CD4-positive, alpha-beta T cell treated with Interleukin-1 beta for 1 hour (primary cell): ENCODE measurements at regions not wholly inside any gene's neighbourhood (a gene's known extent, or its start where the extent isn't known, plus 50 kb on each side); places are given as distances from the start of the nearest gene placed in this dataset.

Source experiments
- DNase-seq, 2 donors: peaks; one replicate each; pipeline ENCODE4 v3.0.0-alpha.2; 2020 to 2022

DNA sequence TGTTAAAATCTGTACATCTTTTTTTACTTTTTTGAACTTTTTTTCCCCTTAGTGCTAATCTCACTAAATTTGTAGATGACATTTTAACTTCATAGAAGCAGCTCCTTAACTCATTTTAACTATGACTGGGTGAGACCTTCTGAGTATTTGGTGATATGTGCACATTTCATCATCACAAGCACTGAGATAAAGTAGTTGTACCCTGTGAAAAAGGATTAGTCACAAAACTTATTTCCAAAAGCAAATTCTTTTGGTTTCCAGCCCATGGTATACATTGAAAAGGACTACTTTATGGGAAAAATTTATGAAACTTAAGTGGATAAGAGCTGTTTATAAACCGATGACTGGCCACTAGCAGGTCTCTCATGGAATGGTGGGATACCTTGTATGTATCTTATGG, 581.5 kb downstream of the PLCL1 start:
- DNase-seq: no peak

GRCh38 chr2:198385326-198385725, 580.9 kb downstream of the PLCL1 start:
- DNase-seq: no peak

DNA sequence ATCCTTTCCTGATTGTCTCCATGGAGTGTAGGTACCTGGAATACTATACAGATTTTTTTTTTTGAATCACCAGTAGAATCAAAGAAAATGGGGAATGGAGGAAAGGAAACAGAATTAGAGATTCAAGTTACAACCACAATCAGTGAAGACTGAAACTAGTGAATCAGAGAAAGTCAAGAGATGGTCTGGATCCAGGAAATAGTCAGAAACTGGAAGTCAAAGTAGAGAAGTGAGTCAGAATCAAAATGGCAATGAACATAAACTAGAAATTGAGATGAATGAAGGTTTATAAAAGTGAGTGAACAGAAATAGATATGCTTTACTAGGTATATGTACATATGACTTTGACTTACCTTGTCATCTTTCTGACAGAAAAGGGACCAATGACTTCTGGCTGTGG, 579.0 kb downstream of the PLCL1 start:
- DNase-seq: no peak

GRCh38 chr2:198382811-198383210, 578.4 kb downstream of the PLCL1 start:
- DNase-seq: no peak

DNA sequence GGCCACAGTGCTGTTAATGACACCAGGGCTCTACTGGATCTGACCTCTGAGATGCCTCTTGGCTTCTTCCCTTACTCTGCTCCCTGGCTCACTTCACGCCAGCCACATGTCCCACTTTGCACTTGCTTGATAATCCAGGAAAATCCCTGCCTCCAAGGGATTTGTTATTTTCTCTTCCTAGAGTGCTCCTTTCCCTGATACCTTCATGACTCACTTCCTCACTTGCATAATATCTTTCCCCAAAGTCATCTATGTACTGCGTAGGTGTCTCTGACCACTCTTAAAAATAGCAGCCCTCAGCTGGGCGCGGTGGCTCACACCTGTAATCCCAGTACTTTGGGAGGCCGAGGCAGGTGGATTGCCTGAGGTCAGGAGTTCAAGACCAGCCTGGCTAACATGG, 572.3 kb downstream of the PLCL1 start:
- no peak for DNase-seq

GRCh38 chr2:198375083-198375410, 570.7 kb downstream of the PLCL1 start:
- DNase-seq: no peak

DNA sequence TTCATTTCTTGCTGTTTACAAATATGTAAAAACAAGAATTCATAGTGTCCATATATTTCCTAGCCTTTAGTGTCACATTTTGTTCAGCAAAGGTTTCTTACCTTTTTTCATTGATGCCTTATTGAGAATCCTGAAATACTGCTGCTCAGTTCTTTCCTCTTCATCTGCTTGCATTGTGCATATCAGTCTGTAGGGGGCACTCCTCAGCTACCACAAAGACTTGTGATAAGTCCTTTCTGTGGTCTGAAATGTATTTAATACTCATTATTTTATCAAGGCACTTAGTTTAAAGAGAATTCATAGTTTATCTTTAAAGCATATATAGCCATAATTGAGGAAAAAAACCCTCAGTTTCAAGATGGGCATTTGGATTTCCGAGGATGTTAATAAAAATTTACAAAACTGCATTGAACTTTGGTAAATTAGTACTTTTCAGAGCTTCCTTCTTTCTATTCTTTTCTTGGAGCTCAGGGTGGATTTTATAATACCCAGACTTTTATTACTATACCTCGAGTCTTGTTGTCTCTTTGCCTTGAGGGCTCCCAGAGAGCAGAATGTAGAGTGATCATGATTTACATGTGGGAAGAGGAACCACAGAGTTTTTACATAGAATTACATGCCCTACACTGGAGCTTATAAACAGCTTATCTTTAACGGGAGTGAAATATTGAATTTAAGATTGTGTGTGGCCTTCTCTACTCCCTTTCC, 570.1 kb downstream of the PLCL1 start:
- no peak for DNase-seq

- no peak for DNase-seq
Measured at GRCh38 chr2:198371921-198372543, 567.6 kb downstream of the PLCL1 start.

- DNase-seq: no peak
Measured at GRCh38 chr2:198371329-198371728, 566.9 kb downstream of the PLCL1 start.

- no peak for DNase-seq
Measured at GRCh38 chr2:198368089-198368488, 563.7 kb downstream of the PLCL1 start.

DNA sequence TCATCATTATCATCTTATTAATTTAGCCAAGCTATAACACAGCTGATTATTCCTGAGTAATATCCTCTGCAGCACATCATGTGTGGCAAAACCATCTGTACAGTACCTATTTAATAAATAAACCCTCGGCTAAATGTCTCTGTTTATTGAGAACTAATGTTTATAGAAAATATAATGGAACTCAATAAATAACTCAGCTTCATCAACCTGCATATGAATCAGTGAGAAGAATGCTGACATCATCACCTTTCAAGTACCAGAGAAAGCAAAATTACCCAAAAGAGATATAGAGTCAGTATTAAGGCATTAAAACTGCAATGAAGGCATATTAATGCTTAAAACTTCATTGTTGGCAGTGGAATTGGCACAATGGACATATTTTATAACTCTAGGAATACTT, 558.3 kb downstream of the PLCL1 start:
- no peak for DNase-seq

GRCh38 chr2:198359308-198359707, 554.9 kb downstream of the PLCL1 start:
- no peak for DNase-seq

- DNase-seq: no peak
Measured at GRCh38 chr2:198356157-198356556, 551.8 kb downstream of the PLCL1 start.

GRCh38 chr2:198351647-198352046, 547.3 kb downstream of the PLCL1 start:
- DNase-seq: no peak

DNA sequence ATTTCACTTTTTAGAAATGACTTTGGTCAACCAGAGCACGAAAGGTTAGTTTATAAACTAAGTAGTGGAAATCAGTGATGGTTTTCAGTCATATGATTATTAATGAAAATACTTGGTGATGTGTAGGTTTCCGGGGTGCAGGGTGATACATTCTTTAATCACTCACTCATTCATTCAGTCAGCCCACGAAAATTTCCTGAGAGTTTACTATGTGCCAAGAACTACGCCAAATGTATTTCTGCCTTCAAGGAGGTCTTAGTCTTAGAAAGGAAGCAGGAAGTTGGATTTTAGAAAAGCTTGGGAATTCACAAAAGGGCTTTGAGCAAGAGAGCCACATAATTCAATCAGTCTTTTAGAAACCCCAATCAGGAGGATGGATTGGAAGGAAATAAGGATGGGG, 543.6 kb downstream of the PLCL1 start:
- no peak for DNase-seq

DNA sequence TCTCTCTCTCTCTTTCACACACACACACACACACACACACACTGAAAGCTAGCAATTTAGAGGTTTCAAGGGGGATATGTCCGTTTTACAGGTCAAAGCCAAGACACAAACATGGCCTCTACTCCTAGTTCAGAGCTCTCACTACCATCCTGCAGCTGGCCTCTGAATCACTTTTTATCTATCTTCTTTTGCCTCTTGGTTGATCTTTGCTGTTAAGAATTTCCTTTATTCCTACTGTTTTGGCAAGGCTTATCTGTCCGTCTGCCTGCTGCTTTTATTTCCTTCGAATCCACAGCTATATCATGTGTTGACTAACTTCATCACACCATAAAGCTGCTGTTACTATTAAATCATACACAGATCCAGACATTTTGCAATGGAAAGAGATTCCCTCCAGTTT, 543.0 kb downstream of the PLCL1 start:
- no peak for DNase-seq

DNA sequence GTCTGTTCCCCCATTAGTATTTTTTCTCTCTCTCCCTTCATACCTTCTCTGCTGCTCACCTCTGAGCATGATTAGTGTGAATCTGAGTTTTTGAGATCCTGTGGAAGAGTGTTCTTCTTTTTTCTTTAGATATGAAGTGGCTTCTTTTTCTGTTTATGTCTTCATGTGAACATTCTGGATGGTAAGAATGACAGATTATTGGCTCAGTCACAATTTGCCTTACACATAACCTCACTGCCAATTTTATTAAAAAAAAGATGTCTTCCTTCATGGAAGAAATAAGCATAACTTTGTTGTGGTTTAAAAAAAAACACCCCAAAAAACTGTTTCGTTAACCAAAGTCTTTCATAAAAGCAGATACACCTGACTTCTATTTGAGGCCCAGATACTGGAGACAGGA, 539.1 kb downstream of the PLCL1 start:
- no peak for DNase-seq

GRCh38 chr2:198340846-198341245, 536.5 kb downstream of the PLCL1 start:
- DNase-seq: no peak

GRCh38 chr2:198339116-198339515, 534.7 kb downstream of the PLCL1 start:
- DNase-seq: no peak

DNA sequence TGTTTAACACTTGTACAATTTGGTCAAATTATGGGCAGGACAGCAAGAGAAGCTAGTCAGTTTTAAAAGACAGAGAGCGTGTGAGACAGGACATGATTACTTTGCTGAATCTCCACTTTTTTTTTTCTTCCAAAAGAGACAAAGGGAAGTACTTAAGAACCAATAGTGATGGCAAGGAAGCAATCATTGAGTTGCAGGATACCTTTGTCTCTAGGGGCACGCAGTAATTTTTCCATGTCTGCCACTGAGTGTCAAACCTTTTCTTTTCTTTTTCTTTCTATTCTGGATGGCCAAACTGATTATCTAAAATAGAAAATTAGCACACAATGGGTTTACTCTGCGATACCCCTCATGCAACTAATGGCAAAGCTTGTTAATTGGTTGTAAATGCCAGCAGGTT, 533.0 kb downstream of the PLCL1 start:
- DNase-seq: no peak

DNA sequence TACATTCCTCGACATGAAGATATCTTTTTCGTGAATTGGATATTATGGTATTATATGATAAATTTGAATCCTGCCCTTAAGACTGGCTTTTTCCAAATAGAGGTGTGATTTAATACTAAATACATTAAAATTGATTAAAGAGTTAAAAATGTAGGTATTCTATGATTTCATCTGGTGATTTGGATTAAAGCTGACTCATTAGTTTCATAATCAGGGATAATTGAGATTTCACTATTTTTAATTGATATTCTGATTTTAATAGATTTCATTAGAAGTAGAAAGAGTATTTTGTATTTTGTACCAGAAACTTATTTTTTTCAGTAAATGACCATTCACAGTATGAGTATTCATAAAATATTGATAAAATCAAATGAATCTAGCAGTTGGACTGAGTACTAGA, 524.1 kb downstream of the PLCL1 start:
- DNase-seq: no peak

GRCh38 chr2:198327526-198327925, 523.1 kb downstream of the PLCL1 start:
- no peak for DNase-seq

DNA sequence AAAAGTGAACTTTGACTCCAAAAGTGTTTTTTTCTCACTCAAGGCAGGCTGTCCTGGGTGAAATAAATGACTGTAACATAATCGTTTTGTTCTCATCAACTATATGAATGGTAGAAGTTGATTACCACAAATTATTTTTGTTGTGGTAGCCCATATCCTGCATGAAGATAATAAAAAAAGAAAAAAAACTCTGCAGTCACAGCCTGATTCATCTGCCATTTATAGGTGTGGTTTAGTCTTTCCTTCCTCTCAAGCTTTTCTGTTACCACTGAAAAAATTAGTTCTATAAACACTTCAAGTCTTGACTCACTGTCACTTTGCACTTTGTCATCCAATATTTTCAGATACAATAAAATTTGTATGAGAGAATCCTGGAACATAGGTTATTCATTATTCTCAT, 522.0 kb downstream of the PLCL1 start:
- peak in 1 of 2 donors; percentile 37 for DNase-seq

DNA sequence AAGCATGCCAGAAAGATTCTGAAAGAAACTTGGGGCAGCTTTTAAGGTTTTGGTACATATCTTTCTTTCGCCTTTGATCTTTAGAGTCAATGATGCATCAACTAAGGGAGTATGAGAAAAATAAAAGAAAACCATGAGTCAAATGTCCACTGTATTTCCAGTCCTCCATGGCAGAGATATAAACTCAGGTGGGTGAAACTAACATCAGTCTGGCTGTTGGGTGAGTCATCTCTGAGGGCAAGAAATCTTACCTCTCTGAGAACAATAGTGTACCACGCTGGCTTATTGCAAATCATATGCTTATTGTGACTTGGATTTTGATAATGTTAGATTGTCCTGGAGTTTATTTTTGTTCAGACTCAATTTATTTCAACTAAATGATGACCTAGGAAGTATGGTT, 521.0 kb downstream of the PLCL1 start:
- no peak for DNase-seq

- DNase-seq: no peak
Measured at GRCh38 chr2:198324071-198324470, 519.7 kb downstream of the PLCL1 start.
